ENCODE measurements at regions not wholly inside any gene's neighbourhood (a gene's known extent, or its start where the extent isn't known, plus 50 kb on each side); places are given as distances from the start of the nearest gene placed in this dataset.

GRCh38 chr3:176051766-176052165 is 1145.5 kb downstream of the TBL1XR1 start:
- 21% methylated on average over 7 of the region's 7 CpGs for WGBS (ENCODE audit: low lambda C conversion rate)
- H3K79me2 ChIP-seq (ENCODE audit: insufficient read depth, low read length) = no peaks in the 10 kb centered on the region
- ATAC-seq = no peak
- H3K36me3 ChIP-seq (replicated peaks in 1 of 2; ENCODE audit: control insufficient read depth in 1 of 2, insufficient read depth in 2 of 2, low read length in 2 of 2) = no peaks in the 10 kb centered on the region
- no peak overlapping the region for H3K4me3 ChIP-seq (replicated peaks in 1 of 3; ENCODE audit: insufficient read depth in 1 of 3, low read depth in 2 of 3, low read length in 3 of 3)
- DNase-seq (ENCODE audit: low spot score) = no peak
- H4K20me1 ChIP-seq (ENCODE audit: insufficient read depth, low read length) = no peaks in the 10 kb centered on the region
- H3K4me1 ChIP-seq (ENCODE audit: insufficient read depth, low read length) = no peaks in the 10 kb centered on the region
- H2AFZ ChIP-seq (ENCODE audit: low read length) = no peak overlapping the region
- no peak for TF ChIP-seq SP140L (CRISPR knock-in tag; IDR thresholded peaks at IDR 0.05; ENCODE audit: borderline replicate concordance)
- TF ChIP-seq SMAD1 (CRISPR knock-in tag; IDR thresholded peaks at IDR 0.05; ENCODE audit: borderline replicate concordance, low read depth) = no peak
- no peak for TF ChIP-seq TOPORS (CRISPR knock-in tag; IDR thresholded peaks at IDR 0.05)
- TF ChIP-seq ISX (CRISPR knock-in tag; conservative IDR thresholded peaks at IDR 0.05) = no peak
- TF ChIP-seq TBX3 (IDR thresholded peaks at IDR 0.05; ENCODE audit: borderline replicate concordance) = no peak
- TF ChIP-seq POLR2AphosphoS5 (IDR thresholded peaks at IDR 0.05; ENCODE audit: low read depth, low read length) = no peak
- TF ChIP-seq GPN1 (CRISPR knock-in tag; IDR thresholded peaks at IDR 0.05; ENCODE audit: borderline replicate concordance) = no peak
- TF ChIP-seq KLF6 (CRISPR knock-in tag; IDR thresholded peaks at IDR 0.05) = no peak
- no peak for TF ChIP-seq ZNF530 (CRISPR knock-in tag; IDR thresholded peaks at IDR 0.05; ENCODE audit: low read depth)
- no peak for TF ChIP-seq GTF3A (CRISPR knock-in tag; conservative IDR thresholded peaks at IDR 0.05)
- TF ChIP-seq KAT2B (IDR thresholded peaks at IDR 0.05; ENCODE audit: borderline replicate concordance, low read depth, low read length) = no peak
- TF ChIP-seq RBM22 (optimal IDR thresholded peaks at IDR 0.05; ENCODE audit: low read length) = no peak
- CTCF ChIA-PET (ENCODE audit: low intra/inter-chr PET ratio, low total read pairs) = no interaction called here
- FAIRE-seq = no peak
- H3K27me3 ChIP-seq (ENCODE audit: control insufficient read depth in 1 of 2, insufficient read depth in 2 of 2, low read length in 2 of 2) = no peaks in the 10 kb centered on the region
- intact Hi-C loops (cut with micrococcal nuclease; ENCODE audit: unreplicated experiment) (no loop called here), in situ Hi-C loops (cut with HindIII; ENCODE audit: extremely low pct_ligation_motif_present, low pct_unique_long_range_greater_than_20kb) (no loop called here)
- POLR2A ChIA-PET = no interaction called here
- peaks cover 52% of the 10 kb centered on the region for H3K9me3 ChIP-seq (ENCODE audit: low read length)
- BruUV-seq (replicated peaks) = no TSS peak
- no peak overlapping the region for H3K4me2 ChIP-seq (ENCODE audit: low read depth, low read length)
- no peak overlapping the region for H3K27ac ChIP-seq (ENCODE audit: extremely low read length, insufficient read depth, low read length)
- no peak overlapping the region for H3K9ac ChIP-seq (ENCODE audit: insufficient read depth, low read depth, low read length)

DNA sequence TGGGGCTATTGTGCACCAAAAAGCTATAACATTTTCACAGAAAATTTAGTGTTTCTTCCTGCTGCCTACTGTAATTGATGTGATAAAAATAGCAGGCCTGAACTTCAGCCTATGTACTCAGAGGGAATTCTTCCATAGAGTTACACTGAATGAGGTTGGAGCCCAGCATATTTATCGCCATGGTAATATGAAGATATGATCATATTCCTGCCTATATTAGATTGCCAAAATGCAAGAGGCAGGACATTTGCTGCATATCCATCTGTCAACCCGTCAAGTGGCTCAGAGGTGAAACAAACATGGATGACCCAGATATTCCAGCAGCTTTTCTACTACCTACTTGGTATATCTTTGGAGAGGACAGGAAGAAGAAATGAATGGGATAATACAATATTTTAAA is 1150.6 kb downstream of the TBL1XR1 start:
- ATAC-seq (no peak), FAIRE-seq (no peak), DNase-seq (ENCODE audit: low spot score) (no peak)
- no peak overlapping the region for H3K4me2 ChIP-seq (ENCODE audit: low read depth, low read length)
- ChIA-PET POLR2A (no interaction called here), CTCF (ENCODE audit: low intra/inter-chr PET ratio, low total read pairs) (no interaction called here)
- no peaks in the 10 kb centered on the region for H4K20me1 ChIP-seq (ENCODE audit: insufficient read depth, low read length)
- H3K79me2 ChIP-seq (ENCODE audit: insufficient read depth, low read length) = no peaks in the 10 kb centered on the region
- 9% methylated on average over 2 of the region's 2 CpGs for WGBS (ENCODE audit: low lambda C conversion rate)
- intact Hi-C loops (cut with micrococcal nuclease; ENCODE audit: unreplicated experiment) = no loop called here
- H3K4me1 ChIP-seq (ENCODE audit: insufficient read depth, low read length) = no peaks in the 10 kb centered on the region
- H2AFZ ChIP-seq (ENCODE audit: low read length) = no peak overlapping the region
- H3K9ac ChIP-seq (ENCODE audit: insufficient read depth, low read depth, low read length) = no peak overlapping the region
- H3K36me3 ChIP-seq (replicated peaks in 1 of 2; ENCODE audit: control insufficient read depth in 1 of 2, insufficient read depth in 2 of 2, low read length in 2 of 2) = no peaks in the 10 kb centered on the region
- no peaks in the 10 kb centered on the region for H3K27me3 ChIP-seq (ENCODE audit: control insufficient read depth in 1 of 2, insufficient read depth in 2 of 2, low read length in 2 of 2)
- H3K9me3 ChIP-seq (ENCODE audit: low read length) = peaks cover 56% of the 10 kb centered on the region
- in situ Hi-C loops (cut with HindIII; ENCODE audit: extremely low pct_ligation_motif_present, low pct_unique_long_range_greater_than_20kb) = no loop called here
- BruUV-seq (replicated peaks) = no TSS peak
- TF ChIP-seq ZNF550 (CRISPR knock-in tag; IDR thresholded peaks at IDR 0.05; ENCODE audit: borderline replicate concordance) (no peak), ZNF232 (CRISPR knock-in tag; IDR thresholded peaks at IDR 0.05; ENCODE audit: borderline replicate concordance) (no peak), HDAC2 (CRISPR knock-in tag; IDR thresholded peaks at IDR 0.05) (no peak), RORA (CRISPR knock-in tag; IDR thresholded peaks at IDR 0.05) (no peak), SRSF9 (IDR thresholded peaks at IDR 0.05; ENCODE audit: borderline replicate concordance, insufficient read depth, low read depth, low read length, poor library complexity, severe bottlenecking) (no peak), NFYB (CRISPR knock-in tag; IDR thresholded peaks at IDR 0.05) (no peak), MTF1 (CRISPR knock-in tag; IDR thresholded peaks at IDR 0.05) (no peak), SUZ12 (IDR thresholded peaks at IDR 0.05; ENCODE audit: low read depth, low read length) (no peak)
- no peak overlapping the region for H3K27ac ChIP-seq (ENCODE audit: extremely low read length, insufficient read depth, low read length)
- no peak overlapping the region for H3K4me3 ChIP-seq (replicated peaks in 1 of 3; ENCODE audit: insufficient read depth in 1 of 3, low read depth in 2 of 3, low read length in 3 of 3)
